SK-N-SH (cell line): ENCODE measurements at regions not wholly inside any gene's neighbourhood (a gene's known extent, or its start where the extent isn't known, plus 50 kb on each side); places are given as distances from the start of the nearest gene placed in this dataset.

Experiments used
- CTCF ChIA-PET: fragments of 300-600, 350-600 bp; formaldehyde crosslinking; extraction: SDS; loops from one replicate; lab custom pipeline; 2021; lab: Yijun Ruan, JAX
- POLR2A ChIA-PET: fragments of 350-600 bp; sonication (Branson Sonifier 250); formaldehyde crosslinking; extraction: SDS; loops from one replicate; lab custom pipeline; 2020; ENCODE audit warnings: antibody characterized with exemption, inconsistent platforms; lab: Yijun Ruan, JAX
- DNase-seq: peaks from one replicate; pipeline ENCODE4 v3.0.0; 2012
- H2AFZ ChIP-seq: fragments of 200-600 bp; sonication (generic); 2 replicates; pipeline ENCODE4 v1.8.1; 2016; ENCODE audit warnings: antibody characterized with exemption, mild to moderate bottlenecking, low read depth
- H3F3A ChIP-seq: fragments of 200-600 bp; sonication (generic); replicated peaks from 2 replicates; pipeline ENCODE3; 2016; ENCODE audit warnings: antibody characterized with exemption, mild to moderate bottlenecking; ENCODE audit not compliant: insufficient read depth
- H3K27ac ChIP-seq, 2 experiments: fragments of 200-500 bp in 1 of 2; fragments of 200-600 bp in 1 of 2; sonication (Bioruptor generic) in 1 of 2; sonication (generic), shearing (Covaris generic) in 1 of 2; 2 replicates each; pipeline versions ENCODE4 v1.5.1 to v1.6.1; 2014 to 2016; ENCODE audit warnings: low read depth in 2 of 2, inconsistent platforms in 1 of 2, low read length in 1 of 2, mild to moderate bottlenecking in 1 of 2, mixed read lengths in 1 of 2
- H3K27me3 ChIP-seq: fragments of 200-600 bp; sonication (generic), shearing (Covaris generic); 2 replicates; pipeline ENCODE4 v1.6.1; 2016; ENCODE audit warnings: mixed run types; ENCODE audit not compliant: insufficient read depth
- H3K36me3 ChIP-seq, 2 experiments: fragments of 200-500 bp in 1 of 2; fragments of 200-600 bp in 1 of 2; sonication (Bioruptor generic) in 1 of 2; sonication (generic) in 1 of 2; replicated peaks in 1 of 2; 2 replicates each; pipeline versions ENCODE3 to v1.5.1; 2014 to 2016; ENCODE audit warnings: low read length in 1 of 2, mild to moderate bottlenecking in 1 of 2; ENCODE audit not compliant: insufficient read depth in 2 of 2, control insufficient read depth in 1 of 2
- H3K4me1 ChIP-seq, 2 experiments: fragments of 200-500 bp in 1 of 2; fragments of 200-600 bp in 1 of 2; sonication (Bioruptor generic) in 1 of 2; sonication (generic), shearing (Covaris generic) in 1 of 2; 2 replicates each; pipeline versions ENCODE4 v1.5.1 to v1.6.1; 2014 to 2016; ENCODE audit warnings: low read depth in 1 of 2, low read length in 1 of 2, mixed run types in 1 of 2; ENCODE audit not compliant: insufficient read depth in 2 of 2, control insufficient read depth in 1 of 2
- H3K4me2 ChIP-seq: fragments of 200-600 bp; sonication (generic), shearing (Covaris generic); 2 replicates; pipeline ENCODE4 v1.6.1; 2017; ENCODE audit warnings: mixed run types
- H3K4me3 ChIP-seq, 2 experiments: fragments of 200-500 bp in 1 of 2; fragments of 200-600 bp in 1 of 2; sonication (Bioruptor generic) in 1 of 2; sonication (generic), shearing (Covaris generic) in 1 of 2; 2 replicates each; pipeline versions ENCODE4 v1.5.1 to v1.8.1; 2014 to 2016; ENCODE audit warnings: low read depth in 2 of 2, inconsistent platforms in 1 of 2, low read length in 1 of 2, mild to moderate bottlenecking in 1 of 2, mixed read lengths in 1 of 2, moderate library complexity in 1 of 2
- H3K79me2 ChIP-seq: fragments of 200-600 bp; sonication (generic); 2 replicates; pipeline ENCODE4 v1.8.1; 2017; ENCODE audit warnings: mild to moderate bottlenecking; ENCODE audit not compliant: insufficient read depth
- H3K9ac ChIP-seq: fragments of 200-600 bp; sonication (generic); 2 replicates; pipeline ENCODE4 v1.6.1; 2017; ENCODE audit warnings: mixed run types
- H3K9me2 ChIP-seq: fragments of 200-600 bp; sonication (generic); 2 replicates; pipeline ENCODE4 v1.6.1; 2017; ENCODE audit warnings: mixed run types
- H3K9me3 ChIP-seq: fragments of 200-600 bp; sonication (generic); 2 replicates; pipeline ENCODE4 v1.6.1; 2017; ENCODE audit warnings: mixed run types, mild to moderate bottlenecking, moderate library complexity
- H4K20me1 ChIP-seq: fragments of 200-600 bp; sonication (generic); 2 replicates; pipeline ENCODE4 v1.6.1; 2017; ENCODE audit warnings: mild to moderate bottlenecking, mixed run types; ENCODE audit not compliant: insufficient read depth
- CHD2 ChIP-seq: fragments of 150-350 bp; IDR thresholded peaks from 2 replicates; pipeline ENCODE4 v1.6.1; 2018; ENCODE audit warnings: low read length; ENCODE audit not compliant: partially characterized antibody
- ELF1 ChIP-seq: IDR thresholded peaks from 2 replicates; pipeline ENCODE4 v1.4.0; 2012
- EP300 ChIP-seq, 2 experiments: IDR thresholded peaks; 2 replicates each; pipeline versions ENCODE4 v1.4.0 to v1.6.1; 2012; ENCODE audit warnings: borderline replicate concordance in 1 of 2, low read depth in 1 of 2, low read length in 1 of 2
- EZH2phosphoT487 ChIP-seq: fragments of 200-600 bp; sonication (generic); IDR thresholded peaks from 2 replicates; pipeline ENCODE4 v1.6.1; 2017; ENCODE audit warnings: low read depth, mixed run types, mild to moderate bottlenecking, antibody characterized with exemption, moderate library complexity, borderline replicate concordance
- FOSL2 ChIP-seq: IDR thresholded peaks from 2 replicates; pipeline ENCODE4 v1.4.0; 2012; ENCODE audit warnings: low read depth, mild to moderate bottlenecking, moderate library complexity, borderline replicate concordance
- FOXM1 ChIP-seq: IDR thresholded peaks from 2 replicates; pipeline ENCODE4 v1.4.0; 2012; ENCODE audit warnings: low read depth, mild to moderate bottlenecking
- GABPA ChIP-seq: IDR thresholded peaks from 2 replicates; pipeline ENCODE4 v1.4.0; 2012; ENCODE audit warnings: low read depth, mild to moderate bottlenecking
- GATA2 ChIP-seq: sonication (generic); formaldehyde crosslinking; IDR thresholded peaks from 2 replicates; pipeline ENCODE4 v1.5.0; 2020; ENCODE audit warnings: mild to moderate bottlenecking, missing genetic modification reagents
- MEF2A ChIP-seq: IDR thresholded peaks from 2 replicates; pipeline ENCODE4 v1.4.0; 2012; ENCODE audit warnings: low read depth, borderline replicate concordance
- MXI1 ChIP-seq: IDR thresholded peaks from 2 replicates; pipeline ENCODE4 v1.6.1; 2012; ENCODE audit warnings: mild to moderate bottlenecking, low read depth, low read length, improper control_type of control experiment
- NRF1 ChIP-seq: IDR thresholded peaks from 2 replicates; pipeline ENCODE4 v1.6.1; 2012; ENCODE audit warnings: low read depth, mild to moderate bottlenecking, low read length
- POLR2AphosphoS5 ChIP-seq: IDR thresholded peaks from 2 replicates; pipeline ENCODE4 v1.6.1; 2012; ENCODE audit warnings: low read depth, low read length
- RAD21 ChIP-seq: IDR thresholded peaks from 2 replicates; pipeline ENCODE4 v1.6.1; 2012; ENCODE audit warnings: mild to moderate bottlenecking, low read length
- SMC3 ChIP-seq: IDR thresholded peaks from 2 replicates; pipeline ENCODE4 v1.6.1; 2012; ENCODE audit warnings: low read depth, low read length, improper control_type of control experiment
- TEAD4 ChIP-seq: IDR thresholded peaks from 2 replicates; pipeline ENCODE4 v1.4.0; 2012; ENCODE audit warnings: mild to moderate bottlenecking, borderline replicate concordance; ENCODE audit not compliant: insufficient read depth
- YY1 ChIP-seq: IDR thresholded peaks from 2 replicates; pipeline ENCODE4 v1.4.0; 2012; ENCODE audit warnings: low read depth, mild to moderate bottlenecking
- WGBS: methylation state at CpG from one replicate; pipeline ENCODE4 v1.1.6; 2017; ENCODE audit warnings: low lambda C conversion rate; 5-methylcytosine and 5-hydroxymethylcytosine counted together
- TF ChIP-seq, protein P1 (sequence below): IDR thresholded peaks from 2 replicates; pipeline ENCODE4; 2012
- TF ChIP-seq, protein P2 (sequence below): fragments of 150-350 bp; IDR thresholded peaks from 2 replicates; pipeline ENCODE4 v1.6.1; 2017; ENCODE audit warnings: antibody characterized with exemption, low read length, low read depth, borderline replicate concordance
- TF ChIP-seq, protein P3 (sequence below): fragments of 200-600 bp; sonication (generic); IDR thresholded peaks from 2 replicates; pipeline ENCODE4 v1.6.1; 2017; ENCODE audit warnings: antibody characterized with exemption, mild to moderate bottlenecking, moderate library complexity

DNA sequence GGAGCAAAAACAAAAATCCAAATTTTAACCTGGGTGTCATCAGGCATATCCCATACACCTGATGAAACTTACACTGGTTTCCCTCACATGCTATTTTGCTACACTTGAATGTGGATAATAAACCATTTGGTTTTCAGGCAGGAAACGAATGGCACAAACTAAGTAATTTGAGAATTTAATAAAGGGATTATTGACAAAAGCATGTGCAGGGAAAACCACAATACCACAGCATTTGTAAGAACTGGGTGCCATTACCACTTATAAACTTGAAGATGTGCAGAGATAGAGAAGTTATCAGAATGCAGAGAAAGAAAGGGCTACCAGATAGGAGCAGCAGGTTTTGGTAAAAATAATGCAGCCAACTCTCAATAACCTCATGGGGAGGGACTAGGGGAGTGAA, 151.2 kb downstream of the RFX6 start:
- Histone ChIP-seq H3F3A (no peaks in the 10 kb centered on the region), H3K4me1 (no peaks in the 10 kb centered on the region), H3K27ac (no peak overlapping the region), H3K9me3 (no peaks in the 10 kb centered on the region), H3K36me3 (no peaks in the 10 kb centered on the region), H3K4me3 (no peak overlapping the region), H3K4me2 (no peak overlapping the region), H4K20me1 (no peaks in the 10 kb centered on the region), H2AFZ (no peak overlapping the region), H3K9ac (no peak overlapping the region), H3K27me3 (no peaks in the 10 kb centered on the region), H3K79me2 (no peaks in the 10 kb centered on the region), H3K9me2 (no peaks in the 10 kb centered on the region)
- TF ChIP-seq EP300 (IDR thresholded peaks at IDR 0.05; ENCODE audit: borderline replicate concordance in 1 of 2, low read depth in 1 of 2, low read length in 1 of 2) (no peak), MEF2A (no peak), EZH2phosphoT487 (no peak), FOXM1 (no peak), ELF1 (no peak), SMC3 (no peak), FOSL2 (no peak), TEAD4 (no peak), RAD21 (no peak), MXI1 (no peak), YY1 (no peak), CHD2 (no peak), POLR2AphosphoS5 (no peak), NRF1 (no peak), GATA2 (CRISPR knock-in tag) (no peak), GABPA (no peak)
- TF ChIP-seq, protein P1, sequence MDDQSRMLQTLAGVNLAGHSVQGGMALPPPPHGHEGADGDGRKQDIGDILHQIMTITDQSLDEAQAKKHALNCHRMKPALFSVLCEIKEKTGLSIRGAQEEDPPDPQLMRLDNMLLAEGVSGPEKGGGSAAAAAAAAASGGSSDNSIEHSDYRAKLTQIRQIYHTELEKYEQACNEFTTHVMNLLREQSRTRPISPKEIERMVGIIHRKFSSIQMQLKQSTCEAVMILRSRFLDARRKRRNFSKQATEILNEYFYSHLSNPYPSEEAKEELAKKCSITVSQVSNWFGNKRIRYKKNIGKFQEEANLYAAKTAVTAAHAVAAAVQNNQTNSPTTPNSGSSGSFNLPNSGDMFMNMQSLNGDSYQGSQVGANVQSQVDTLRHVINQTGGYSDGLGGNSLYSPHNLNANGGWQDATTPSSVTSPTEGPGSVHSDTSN: no peak
- TF ChIP-seq, protein P2, sequence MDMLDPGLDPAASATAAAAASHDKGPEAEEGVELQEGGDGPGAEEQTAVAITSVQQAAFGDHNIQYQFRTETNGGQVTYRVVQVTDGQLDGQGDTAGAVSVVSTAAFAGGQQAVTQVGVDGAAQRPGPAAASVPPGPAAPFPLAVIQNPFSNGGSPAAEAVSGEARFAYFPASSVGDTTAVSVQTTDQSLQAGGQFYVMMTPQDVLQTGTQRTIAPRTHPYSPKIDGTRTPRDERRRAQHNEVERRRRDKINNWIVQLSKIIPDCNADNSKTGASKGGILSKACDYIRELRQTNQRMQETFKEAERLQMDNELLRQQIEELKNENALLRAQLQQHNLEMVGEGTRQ: no peak
- TF ChIP-seq, protein P3, sequence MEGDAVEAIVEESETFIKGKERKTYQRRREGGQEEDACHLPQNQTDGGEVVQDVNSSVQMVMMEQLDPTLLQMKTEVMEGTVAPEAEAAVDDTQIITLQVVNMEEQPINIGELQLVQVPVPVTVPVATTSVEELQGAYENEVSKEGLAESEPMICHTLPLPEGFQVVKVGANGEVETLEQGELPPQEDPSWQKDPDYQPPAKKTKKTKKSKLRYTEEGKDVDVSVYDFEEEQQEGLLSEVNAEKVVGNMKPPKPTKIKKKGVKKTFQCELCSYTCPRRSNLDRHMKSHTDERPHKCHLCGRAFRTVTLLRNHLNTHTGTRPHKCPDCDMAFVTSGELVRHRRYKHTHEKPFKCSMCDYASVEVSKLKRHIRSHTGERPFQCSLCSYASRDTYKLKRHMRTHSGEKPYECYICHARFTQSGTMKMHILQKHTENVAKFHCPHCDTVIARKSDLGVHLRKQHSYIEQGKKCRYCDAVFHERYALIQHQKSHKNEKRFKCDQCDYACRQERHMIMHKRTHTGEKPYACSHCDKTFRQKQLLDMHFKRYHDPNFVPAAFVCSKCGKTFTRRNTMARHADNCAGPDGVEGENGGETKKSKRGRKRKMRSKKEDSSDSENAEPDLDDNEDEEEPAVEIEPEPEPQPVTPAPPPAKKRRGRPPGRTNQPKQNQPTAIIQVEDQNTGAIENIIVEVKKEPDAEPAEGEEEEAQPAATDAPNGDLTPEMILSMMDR: no peak
- WGBS: 0% methylated on average over 1 of the region's 1 CpG
- ChIA-PET CTCF (no interaction called here), POLR2A (no interaction called here)
- no peak for DNase-seq
